Ascending aorta (tissue), 2 donors: ENCODE measurements at regions not wholly inside any gene's neighbourhood (a gene's known extent, or its start where the extent isn't known, plus 50 kb on each side); places are given as distances from the start of the nearest gene placed in this dataset.

Source experiments
- DNase-seq, 2 donors: peaks; one replicate each; pipeline ENCODE4 v3.0.0-alpha.2; 2019; ENCODE audit warnings: low spot score in 2 of 2
- H3K27ac ChIP-seq, 2 donors: fragments of 200-600 bp; sonication (generic); one replicate each; pipeline ENCODE4 v1.5.1; 2016 to 2017; ENCODE audit warnings: mild to moderate bottlenecking in 1 of 2
- H3K27me3 ChIP-seq: fragments of 200-600 bp; sonication (generic); one replicate; pipeline ENCODE4 v1.5.1; 2017
- H3K36me3 ChIP-seq, 2 donors: fragments of 200-600 bp; sonication (generic); one replicate each; pipeline ENCODE4 v1.5.1; 2016
- H3K4me1 ChIP-seq, 2 donors: fragments of 200-600 bp; sonication (generic); one replicate each; pipeline ENCODE4 v1.5.1; 2016 to 2017; ENCODE audit warnings: mild to moderate bottlenecking in 1 of 2
- H3K4me3 ChIP-seq, 2 donors: fragments of 200-600 bp; sonication (generic); one replicate each; pipeline ENCODE4 v1.5.1; 2016 to 2017; ENCODE audit warnings: mild to moderate bottlenecking in 1 of 2
- H3K9me3 ChIP-seq, 2 donors: fragments of 200-600 bp; sonication (generic); one replicate each; pipeline ENCODE4 v1.5.1; 2016
- CTCF ChIP-seq, 3 experiments: fragments of 200-600 bp in 2 of 3; fragments of 450-650 bp in 1 of 3; sonication (generic) in 2 of 3; IDR thresholded peaks; one replicate each; pipeline ENCODE4 v1.5.1; 2016 to 2019; ENCODE audit warnings: antibody characterized with exemption in 3 of 3, mild to moderate bottlenecking in 1 of 3, moderate library complexity in 1 of 3
- intact Hi-C: fragments of 100-400 bp; cut with DNase I; formaldehyde crosslinking; loops from one replicate; pipeline ENCODE4 v1.15.1; 2023

- DNase-seq, result no peak
- Histone ChIP-seq H3K27ac (no peak overlapping the region), H3K36me3 (no peaks in the 10 kb centered on the region), H3K9me3 (no peaks in the 10 kb centered on the region), H3K4me3 (no peak overlapping the region), H3K27me3 (no peaks in the 10 kb centered on the region), H3K4me1 (peaks cover 0 to 4% of the 10 kb centered on the region in 2 donors)
- intact Hi-C loops, result no loop called here
- TF ChIP-seq CTCF (IDR thresholded peaks at IDR 0.05), result no peak
Observed at GRCh38 chr9:87309236-87309635, 188.4 kb upstream of the DAPK1 start.

GRCh38 chr9:87310827-87311523 is 186.7 kb upstream of the DAPK1 start:
- Histone ChIP-seq H3K4me1 (no peaks in the 10 kb centered on the region), H3K4me3 (no peak overlapping the region), H3K36me3 (no peaks in the 10 kb centered on the region), H3K27ac (no peak overlapping the region), H3K27me3 (no peaks in the 10 kb centered on the region), H3K9me3 (peaks cover 0 to 4% of the 10 kb centered on the region in 2 donors)
- no peak for DNase-seq
- TF ChIP-seq CTCF (IDR thresholded peaks at IDR 0.05), result no peak
- intact Hi-C loops, result no loop called here

GRCh38 chr9:87319656-87320055 is 178.0 kb upstream of the DAPK1 start:
- no peak for DNase-seq
- Histone ChIP-seq H3K9me3 (peaks cover 0 to 5% of the 10 kb centered on the region in 2 donors), H3K4me3 (no peak overlapping the region), H3K36me3 (no peaks in the 10 kb centered on the region), H3K4me1 (no peaks in the 10 kb centered on the region), H3K27ac (no peak overlapping the region), H3K27me3 (no peaks in the 10 kb centered on the region)
- no peak for TF ChIP-seq CTCF (IDR thresholded peaks at IDR 0.05)
- intact Hi-C loops, result loop anchor here (5.0 to 10.0 kb wide), 6 partner anchors 172 to 902 kb away; partner anchors contain the start of gene GAS1

GRCh38 chr9:87320146-87320884 is 177.4 kb upstream of the DAPK1 start:
- Histone ChIP-seq H3K36me3 (no peaks in the 10 kb centered on the region), H3K4me3 (no peak overlapping the region), H3K27me3 (no peaks in the 10 kb centered on the region), H3K9me3 (peaks cover 0 to 5% of the 10 kb centered on the region in 2 donors), H3K27ac (no peak overlapping the region), H3K4me1 (no peaks in the 10 kb centered on the region)
- intact Hi-C loops, result loop anchor here (5.0 to 10.0 kb wide), 6 partner anchors 173 to 903 kb away; partner anchors contain the start of gene GAS1
- no peak for DNase-seq
- TF ChIP-seq CTCF (IDR thresholded peaks at IDR 0.05), result no peak

- TF ChIP-seq CTCF (IDR thresholded peaks at IDR 0.05), result no peak
- no peak overlapping the region for H3K27ac ChIP-seq
- H3K36me3 ChIP-seq, result no peaks in the 10 kb centered on the region
Observed at GRCh38 chr9:87322840-87323635, 174.6 kb upstream of the DAPK1 start.

More at GRCh38 chr9:87322840-87323635, 174.6 kb upstream of the DAPK1 start:
- H3K4me3 ChIP-seq, result no peak overlapping the region
- intact Hi-C loops, result loop anchor here (5.0 to 10.0 kb wide), 6 partner anchors 176 to 906 kb away; partner anchors contain the start of gene GAS1
- H3K9me3 ChIP-seq, result no peaks in the 10 kb centered on the region
- no peak for DNase-seq
- no peaks in the 10 kb centered on the region for H3K4me1 ChIP-seq
- no peaks in the 10 kb centered on the region for H3K27me3 ChIP-seq
